ENCODE measurements at regions not wholly inside any gene's neighbourhood (a gene's known extent, or its start where the extent isn't known, plus 50 kb on each side); places are given as distances from the start of the nearest gene placed in this dataset.
"Not testable (repeated sequence)": the region's sequence is repeated elsewhere in the genome, so short reads cannot be mapped to it uniquely, and the experiment has no call there.

- no peak for DNase-seq
Observed at GRCh38 chr18:6537475-6537874, 122.8 kb upstream of the L3MBTL4 start.

GRCh38 chr18:6541131-6541679, 126.5 kb upstream of the L3MBTL4 start:
- DNase-seq, result not testable (repeated sequence)

- DNase-seq, result no peak
Observed at GRCh38 chr18:6542296-6542695, 127.6 kb upstream of the L3MBTL4 start.

GRCh38 chr18:6543330-6543908, 128.7 kb upstream of the L3MBTL4 start:
- DNase-seq, result peak in 1 of 2 experiments; percentile 30

GRCh38 chr18:6546229-6546628, 131.5 kb upstream of the L3MBTL4 start:
- DNase-seq, result no peak

GRCh38 chr18:6547476-6547875, 132.8 kb upstream of the L3MBTL4 start:
- DNase-seq, result no peak

- no peak for DNase-seq
Observed at GRCh38 chr18:6553234-6553900, 138.7 kb upstream of the L3MBTL4 start.

- no peak for DNase-seq
Observed at GRCh38 chr18:6557057-6557769, 142.5 kb upstream of the L3MBTL4 start.

GRCh38 chr18:6557770-6558248, 143.1 kb upstream of the L3MBTL4 start:
- no peak for DNase-seq

GRCh38 chr18:6558446-6559156, 143.9 kb upstream of the L3MBTL4 start:
- DNase-seq, result no peak

- DNase-seq, result no peak
Observed at GRCh38 chr18:6559296-6559695, 144.6 kb upstream of the L3MBTL4 start.

GRCh38 chr18:6561016-6561415, 146.3 kb upstream of the L3MBTL4 start:
- DNase-seq, result no peak

- no peak for DNase-seq
Observed at GRCh38 chr18:6561420-6561861, 146.7 kb upstream of the L3MBTL4 start.

- no peak for DNase-seq
Observed at GRCh38 chr18:6561862-6562291, 147.2 kb upstream of the L3MBTL4 start.

GRCh38 chr18:6563896-6564295, 149.2 kb upstream of the L3MBTL4 start:
- no peak for DNase-seq

- no peak for DNase-seq
Observed at GRCh38 chr18:6564950-6565814, 150.5 kb upstream of the L3MBTL4 start.

- no peak for DNase-seq
Observed at GRCh38 chr18:6565815-6566081, 151.0 kb upstream of the L3MBTL4 start.

- DNase-seq, result no peak
Observed at GRCh38 chr18:6566338-6566911, 151.7 kb upstream of the L3MBTL4 start.

GRCh38 chr18:6569813-6570212, 155.1 kb upstream of the L3MBTL4 start:
- DNase-seq, result no peak

GRCh38 chr18:6570581-6571238, 156.0 kb upstream of the L3MBTL4 start:
- DNase-seq, result no peak

- DNase-seq, result no peak
Observed at GRCh38 chr18:6571239-6571602, 156.5 kb upstream of the L3MBTL4 start.

Measured in NCI-H446 (cell line).